ENCODE measurements at regions not wholly inside any gene's neighbourhood (a gene's known extent, or its start where the extent isn't known, plus 50 kb on each side); places are given as distances from the start of the nearest gene placed in this dataset.

- no peak overlapping the region for H3K4me3 ChIP-seq (replicated peaks; ENCODE audit: low read depth, low read length)
- no peak for DNase-seq (ENCODE audit: extremely low read depth, low read depth)
- TF ChIP-seq CTCF (IDR thresholded peaks at IDR 0.05; ENCODE audit: low read depth, low read length, missing control alignments) = no peak
These were observed 73.9 kb downstream of the WNT5A start for GRCh38 chr3:55413236-55413635.

DNA sequence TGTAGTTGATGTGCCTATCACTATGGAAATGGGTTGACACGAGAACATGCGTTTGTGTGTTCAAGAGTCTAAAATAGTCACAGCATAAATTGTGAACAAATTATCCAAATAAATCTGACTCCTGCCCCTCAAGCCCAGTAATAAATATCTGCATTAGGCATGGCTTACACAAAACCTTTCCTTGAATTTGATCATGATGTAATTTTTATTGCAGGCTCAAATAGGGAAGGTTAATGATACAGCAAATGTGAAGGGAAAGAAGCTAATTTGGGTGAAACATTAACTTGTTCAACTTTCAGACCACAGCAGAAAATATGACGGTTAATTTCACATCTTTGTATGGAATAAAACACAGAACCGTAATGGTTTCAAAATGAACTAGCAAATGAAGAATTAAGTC is 74.6 kb downstream of the WNT5A start:
- no peak for DNase-seq (ENCODE audit: extremely low read depth, low read depth)
- no peak overlapping the region for H3K4me3 ChIP-seq (replicated peaks; ENCODE audit: low read depth, low read length)
- no peak for TF ChIP-seq CTCF (IDR thresholded peaks at IDR 0.05; ENCODE audit: low read depth, low read length, missing control alignments)

- H3K4me3 ChIP-seq (replicated peaks; ENCODE audit: low read depth, low read length) = no peak overlapping the region
- DNase-seq (ENCODE audit: extremely low read depth, low read depth) = no peak
- no peak for TF ChIP-seq CTCF (IDR thresholded peaks at IDR 0.05; ENCODE audit: low read depth, low read length, missing control alignments)
These were observed 77.3 kb downstream of the WNT5A start for GRCh38 chr3:55409806-55410205.

- no peak for TF ChIP-seq CTCF (IDR thresholded peaks at IDR 0.05; ENCODE audit: low read depth, low read length, missing control alignments)
- no peak for DNase-seq (ENCODE audit: extremely low read depth, low read depth)
- H3K4me3 ChIP-seq (replicated peaks; ENCODE audit: low read depth, low read length) = no peak overlapping the region
These were observed 78.8 kb downstream of the WNT5A start for GRCh38 chr3:55408193-55408826.

DNA sequence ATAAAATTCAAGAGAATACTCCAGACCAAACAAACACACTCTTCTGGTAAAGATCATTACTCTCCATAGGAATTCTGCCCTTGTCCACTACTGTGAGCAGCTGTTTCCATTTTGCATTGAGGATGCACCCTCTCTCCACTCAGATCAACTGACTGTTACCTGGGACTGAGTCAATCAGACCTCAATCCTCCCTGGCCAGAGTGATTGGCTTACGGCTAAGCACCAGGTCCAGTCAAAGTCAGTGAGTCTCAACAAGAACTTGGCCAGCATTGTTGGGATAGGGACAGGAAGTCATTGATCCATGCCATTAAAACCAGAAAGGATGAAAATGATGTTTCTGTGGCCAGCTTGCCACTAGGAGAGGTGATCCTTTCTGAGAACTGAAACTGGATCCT is 79.7 kb downstream of the WNT5A start:
- no peak for DNase-seq (ENCODE audit: extremely low read depth, low read depth)
- no peak for TF ChIP-seq CTCF (IDR thresholded peaks at IDR 0.05; ENCODE audit: low read depth, low read length, missing control alignments)
- no peak overlapping the region for H3K4me3 ChIP-seq (replicated peaks; ENCODE audit: low read depth, low read length)

- DNase-seq (ENCODE audit: extremely low read depth, low read depth) = no peak
- H3K4me3 ChIP-seq (replicated peaks; ENCODE audit: low read depth, low read length) = no peak overlapping the region
- TF ChIP-seq CTCF (IDR thresholded peaks at IDR 0.05; ENCODE audit: low read depth, low read length, missing control alignments) = no peak
These were observed 80.2 kb downstream of the WNT5A start for GRCh38 chr3:55406696-55407425.
